SK-N-MC (cell line): ENCODE measurements at regions not wholly inside any gene's neighbourhood (a gene's known extent, or its start where the extent isn't known, plus 50 kb on each side); places are given as distances from the start of the nearest gene placed in this dataset.

Experiments
- EZH2 ChIP-seq: fragments of 200-600 bp; sonication (generic); IDR thresholded peaks from one replicate; pipeline ENCODE4 v1.6.1; 2017; ENCODE audit warnings: antibody characterized with exemption
- FOXP2 ChIP-seq: optimal IDR thresholded peaks from 2 replicates; pipeline ENCODE3; 2011; ENCODE audit warnings: mild to moderate bottlenecking, moderate library complexity; ENCODE audit not compliant: insufficient read depth; ENCODE audit errors: extremely low read length, control extremely low read depth

DNA sequence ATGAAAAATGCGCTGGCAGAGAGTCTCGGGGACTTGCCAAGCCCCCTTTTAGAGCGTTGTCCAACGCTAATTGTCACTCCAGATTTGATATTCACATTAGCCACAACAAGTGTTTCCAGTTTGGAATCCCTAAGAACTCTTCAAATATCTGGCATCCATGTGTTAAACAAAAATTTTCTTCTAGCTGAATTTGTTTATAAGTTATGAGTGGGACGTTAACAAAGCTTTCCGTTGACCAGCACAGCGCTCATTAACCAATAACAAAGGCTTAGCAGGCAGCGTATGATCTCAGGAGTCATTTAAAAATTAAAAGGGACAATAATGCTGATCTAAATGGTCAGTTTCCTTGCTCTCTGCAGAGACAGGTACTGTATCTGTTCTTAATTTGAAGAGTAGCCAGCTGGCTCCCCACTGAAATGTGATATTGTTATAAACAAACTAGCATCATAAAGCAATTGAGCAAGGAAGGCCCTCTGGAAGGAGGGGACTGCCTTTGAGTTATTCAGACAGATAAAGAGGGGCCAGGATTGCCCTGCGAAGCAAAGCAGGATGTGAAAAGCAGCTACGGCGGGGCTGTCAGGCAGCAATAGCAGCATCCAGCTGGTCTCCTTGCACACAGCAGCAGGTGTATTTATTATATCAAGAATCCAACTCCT is 337.2 kb upstream of the SALL3 start:
- TF ChIP-seq EZH2 (no peak), FOXP2 (no peak)
